ENCODE measurements at regions not wholly inside any gene's neighbourhood (a gene's known extent, or its start where the extent isn't known, plus 50 kb on each side); places are given as distances from the start of the nearest gene placed in this dataset.

DNA sequence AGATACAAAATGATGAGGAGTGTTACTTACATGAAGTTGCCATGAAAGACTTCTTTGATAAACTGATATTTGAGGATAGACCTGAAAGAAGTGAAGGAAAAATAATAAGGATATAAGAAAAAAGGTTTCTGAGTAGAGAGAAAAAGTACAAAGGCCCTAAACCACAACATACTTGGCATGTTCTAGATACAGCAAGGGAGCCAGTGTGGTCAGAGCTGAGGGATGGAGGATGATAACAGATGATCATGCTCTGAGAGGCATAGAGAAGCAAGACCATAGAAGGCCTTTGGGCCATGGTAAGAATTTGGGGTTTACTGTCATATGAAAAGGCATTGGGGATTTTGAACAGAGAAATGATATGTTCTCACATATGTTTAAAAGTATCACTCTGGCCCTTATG, 424.1 kb upstream of the CHST9 start:
- no peak for ATAC-seq
- TF ChIP-seq, protein P1, sequence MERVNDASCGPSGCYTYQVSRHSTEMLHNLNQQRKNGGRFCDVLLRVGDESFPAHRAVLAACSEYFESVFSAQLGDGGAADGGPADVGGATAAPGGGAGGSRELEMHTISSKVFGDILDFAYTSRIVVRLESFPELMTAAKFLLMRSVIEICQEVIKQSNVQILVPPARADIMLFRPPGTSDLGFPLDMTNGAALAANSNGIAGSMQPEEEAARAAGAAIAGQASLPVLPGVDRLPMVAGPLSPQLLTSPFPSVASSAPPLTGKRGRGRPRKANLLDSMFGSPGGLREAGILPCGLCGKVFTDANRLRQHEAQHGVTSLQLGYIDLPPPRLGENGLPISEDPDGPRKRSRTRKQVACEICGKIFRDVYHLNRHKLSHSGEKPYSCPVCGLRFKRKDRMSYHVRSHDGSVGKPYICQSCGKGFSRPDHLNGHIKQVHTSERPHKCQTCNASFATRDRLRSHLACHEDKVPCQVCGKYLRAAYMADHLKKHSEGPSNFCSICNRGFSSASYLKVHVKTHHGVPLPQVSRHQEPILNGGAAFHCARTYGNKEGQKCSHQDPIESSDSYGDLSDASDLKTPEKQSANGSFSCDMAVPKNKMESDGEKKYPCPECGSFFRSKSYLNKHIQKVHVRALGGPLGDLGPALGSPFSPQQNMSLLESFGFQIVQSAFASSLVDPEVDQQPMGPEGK (CRISPR knock-in tag; IDR thresholded peaks at IDR 0.05; ENCODE audit: borderline replicate concordance) = no peak
- TF ChIP-seq OSR1 (CRISPR knock-in tag; IDR thresholded peaks at IDR 0.05) (no peak), TCF4 (CRISPR knock-in tag; IDR thresholded peaks at IDR 0.05; ENCODE audit: borderline replicate concordance) (no peak), GLIS3 (CRISPR knock-in tag; IDR thresholded peaks at IDR 0.05) (no peak), ZFP30 (CRISPR knock-in tag; IDR thresholded peaks at IDR 0.05) (no peak), ZC3H10 (CRISPR knock-in tag; IDR thresholded peaks at IDR 0.05) (no peak), CSDC2 (CRISPR knock-in tag; IDR thresholded peaks at IDR 0.05) (no peak), ESRRG (CRISPR knock-in tag; IDR thresholded peaks at IDR 0.05) (no peak), ARNTL (CRISPR knock-in tag; IDR thresholded peaks at IDR 0.05; ENCODE audit: borderline replicate concordance, low read depth) (no peak), PPARA (CRISPR knock-in tag; IDR thresholded peaks at IDR 0.05; ENCODE audit: borderline replicate concordance) (no peak), ZNF565 (CRISPR knock-in tag; conservative IDR thresholded peaks at IDR 0.05; ENCODE audit: low read depth) (no peak), BACH2 (CRISPR knock-in tag; IDR thresholded peaks at IDR 0.05; ENCODE audit: borderline replicate concordance) (no peak), ISL1 (CRISPR knock-in tag; IDR thresholded peaks at IDR 0.05) (no peak), ZNF8 (CRISPR knock-in tag; IDR thresholded peaks at IDR 0.05) (no peak), SNAI2 (CRISPR knock-in tag; IDR thresholded peaks at IDR 0.05) (no peak), RARB (CRISPR knock-in tag; IDR thresholded peaks at IDR 0.05) (no peak)
- TF ChIP-seq, protein P2, sequence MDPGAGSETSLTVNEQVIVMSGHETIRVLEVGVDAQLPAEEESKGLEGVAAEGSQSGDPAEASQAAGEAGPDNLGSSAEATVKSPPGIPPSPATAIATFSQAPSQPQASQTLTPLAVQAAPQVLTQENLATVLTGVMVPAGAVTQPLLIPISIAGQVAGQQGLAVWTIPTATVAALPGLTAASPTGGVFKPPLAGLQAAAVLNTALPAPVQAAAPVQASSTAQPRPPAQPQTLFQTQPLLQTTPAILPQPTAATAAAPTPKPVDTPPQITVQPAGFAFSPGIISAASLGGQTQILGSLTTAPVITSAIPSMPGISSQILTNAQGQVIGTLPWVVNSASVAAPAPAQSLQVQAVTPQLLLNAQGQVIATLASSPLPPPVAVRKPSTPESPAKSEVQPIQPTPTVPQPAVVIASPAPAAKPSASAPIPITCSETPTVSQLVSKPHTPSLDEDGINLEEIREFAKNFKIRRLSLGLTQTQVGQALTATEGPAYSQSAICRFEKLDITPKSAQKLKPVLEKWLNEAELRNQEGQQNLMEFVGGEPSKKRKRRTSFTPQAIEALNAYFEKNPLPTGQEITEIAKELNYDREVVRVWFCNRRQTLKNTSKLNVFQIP (CRISPR knock-in tag; IDR thresholded peaks at IDR 0.05; ENCODE audit: borderline replicate concordance, low read depth) = no peak
- TF ChIP-seq, protein P3, sequence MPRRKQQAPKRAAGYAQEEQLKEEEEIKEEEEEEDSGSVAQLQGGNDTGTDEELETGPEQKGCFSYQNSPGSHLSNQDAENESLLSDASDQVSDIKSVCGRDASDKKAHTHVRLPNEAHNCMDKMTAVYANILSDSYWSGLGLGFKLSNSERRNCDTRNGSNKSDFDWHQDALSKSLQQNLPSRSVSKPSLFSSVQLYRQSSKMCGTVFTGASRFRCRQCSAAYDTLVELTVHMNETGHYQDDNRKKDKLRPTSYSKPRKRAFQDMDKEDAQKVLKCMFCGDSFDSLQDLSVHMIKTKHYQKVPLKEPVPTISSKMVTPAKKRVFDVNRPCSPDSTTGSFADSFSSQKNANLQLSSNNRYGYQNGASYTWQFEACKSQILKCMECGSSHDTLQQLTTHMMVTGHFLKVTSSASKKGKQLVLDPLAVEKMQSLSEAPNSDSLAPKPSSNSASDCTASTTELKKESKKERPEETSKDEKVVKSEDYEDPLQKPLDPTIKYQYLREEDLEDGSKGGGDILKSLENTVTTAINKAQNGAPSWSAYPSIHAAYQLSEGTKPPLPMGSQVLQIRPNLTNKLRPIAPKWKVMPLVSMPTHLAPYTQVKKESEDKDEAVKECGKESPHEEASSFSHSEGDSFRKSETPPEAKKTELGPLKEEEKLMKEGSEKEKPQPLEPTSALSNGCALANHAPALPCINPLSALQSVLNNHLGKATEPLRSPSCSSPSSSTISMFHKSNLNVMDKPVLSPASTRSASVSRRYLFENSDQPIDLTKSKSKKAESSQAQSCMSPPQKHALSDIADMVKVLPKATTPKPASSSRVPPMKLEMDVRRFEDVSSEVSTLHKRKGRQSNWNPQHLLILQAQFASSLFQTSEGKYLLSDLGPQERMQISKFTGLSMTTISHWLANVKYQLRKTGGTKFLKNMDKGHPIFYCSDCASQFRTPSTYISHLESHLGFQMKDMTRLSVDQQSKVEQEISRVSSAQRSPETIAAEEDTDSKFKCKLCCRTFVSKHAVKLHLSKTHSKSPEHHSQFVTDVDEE (CRISPR knock-in tag; IDR thresholded peaks at IDR 0.05) = no peak

DNA sequence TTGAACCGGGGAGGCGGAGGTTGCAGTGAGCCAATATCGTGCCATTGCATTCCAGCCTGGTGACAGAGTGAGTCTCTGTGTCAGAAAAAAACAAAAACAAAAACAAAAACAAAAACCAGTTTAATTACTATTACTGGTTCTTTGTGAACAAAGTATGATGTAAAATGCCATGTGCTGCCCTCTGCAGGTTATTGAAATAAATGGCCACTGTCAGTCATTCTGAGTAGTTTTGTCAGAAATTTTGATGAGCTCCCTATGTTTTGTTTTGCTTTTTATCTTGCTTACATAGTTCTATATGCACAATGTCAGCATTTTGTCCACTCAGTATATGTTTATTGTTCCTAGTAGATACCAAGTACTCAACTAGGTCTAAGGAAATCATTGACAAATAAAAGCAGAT, 423.6 kb upstream of the CHST9 start:
- TF ChIP-seq OSR1 (CRISPR knock-in tag; IDR thresholded peaks at IDR 0.05) (no peak), ESRRG (CRISPR knock-in tag; IDR thresholded peaks at IDR 0.05) (no peak), CSDC2 (CRISPR knock-in tag; IDR thresholded peaks at IDR 0.05) (no peak), RARB (CRISPR knock-in tag; IDR thresholded peaks at IDR 0.05) (no peak), ZFP30 (CRISPR knock-in tag; IDR thresholded peaks at IDR 0.05) (no peak), BACH2 (CRISPR knock-in tag; IDR thresholded peaks at IDR 0.05; ENCODE audit: borderline replicate concordance) (no peak), ZC3H10 (CRISPR knock-in tag; IDR thresholded peaks at IDR 0.05) (no peak), GLIS3 (CRISPR knock-in tag; IDR thresholded peaks at IDR 0.05) (no peak), PPARA (CRISPR knock-in tag; IDR thresholded peaks at IDR 0.05; ENCODE audit: borderline replicate concordance) (no peak), ARNTL (CRISPR knock-in tag; IDR thresholded peaks at IDR 0.05; ENCODE audit: borderline replicate concordance, low read depth) (no peak)
- TF ChIP-seq, protein P2 (CRISPR knock-in tag; IDR thresholded peaks at IDR 0.05; ENCODE audit: borderline replicate concordance, low read depth) = no peak
- TF ChIP-seq, protein P4, sequence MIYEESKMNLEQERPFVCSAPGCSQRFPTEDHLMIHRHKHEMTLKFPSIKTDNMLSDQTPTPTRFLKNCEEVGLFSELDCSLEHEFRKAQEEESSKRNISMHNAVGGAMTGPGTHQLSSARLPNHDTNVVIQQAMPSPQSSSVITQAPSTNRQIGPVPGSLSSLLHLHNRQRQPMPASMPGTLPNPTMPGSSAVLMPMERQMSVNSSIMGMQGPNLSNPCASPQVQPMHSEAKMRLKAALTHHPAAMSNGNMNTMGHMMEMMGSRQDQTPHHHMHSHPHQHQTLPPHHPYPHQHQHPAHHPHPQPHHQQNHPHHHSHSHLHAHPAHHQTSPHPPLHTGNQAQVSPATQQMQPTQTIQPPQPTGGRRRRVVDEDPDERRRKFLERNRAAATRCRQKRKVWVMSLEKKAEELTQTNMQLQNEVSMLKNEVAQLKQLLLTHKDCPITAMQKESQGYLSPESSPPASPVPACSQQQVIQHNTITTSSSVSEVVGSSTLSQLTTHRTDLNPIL (CRISPR knock-in tag; IDR thresholded peaks at IDR 0.05; ENCODE audit: low read depth) = no peak
- TF ChIP-seq, protein P1 (CRISPR knock-in tag; IDR thresholded peaks at IDR 0.05; ENCODE audit: borderline replicate concordance) = no peak
- no peak for ATAC-seq
